ENCODE measurements at regions not wholly inside any gene's neighbourhood (a gene's known extent, or its start where the extent isn't known, plus 50 kb on each side); places are given as distances from the start of the nearest gene placed in this dataset.
"Not testable (repeated sequence)": the region's sequence is repeated elsewhere in the genome, so short reads cannot be mapped to it uniquely, and the experiment has no call there.

GRCh38 chr9:31028137-31028536 lies 1356.3 kb upstream of the ACO1 start:
- DNase-seq (ENCODE audit: low read depth in 2 of 3, low spot score in 2 of 3): no peak

GRCh38 chr9:31030741-31031202 lies 1353.7 kb upstream of the ACO1 start:
- DNase-seq (ENCODE audit: low read depth in 2 of 3, low spot score in 2 of 3): no peak

GRCh38 chr9:31032206-31032605 lies 1352.2 kb upstream of the ACO1 start:
- no peak for DNase-seq (ENCODE audit: low read depth in 2 of 3, low spot score in 2 of 3)

GRCh38 chr9:31034311-31034710 lies 1350.1 kb upstream of the ACO1 start:
- no peak for DNase-seq (ENCODE audit: low read depth in 2 of 3, low spot score in 2 of 3)

GRCh38 chr9:31040564-31040963 lies 1343.9 kb upstream of the ACO1 start:
- DNase-seq (ENCODE audit: low read depth in 2 of 3, low spot score in 2 of 3): no peak

GRCh38 chr9:31045810-31046209 lies 1338.6 kb upstream of the ACO1 start:
- DNase-seq (ENCODE audit: low read depth in 2 of 3, low spot score in 2 of 3): no peak

GRCh38 chr9:31061592-31061991 lies 1322.9 kb upstream of the ACO1 start:
- not testable (repeated sequence) for DNase-seq (ENCODE audit: low read depth in 2 of 3, low spot score in 2 of 3)

- DNase-seq (ENCODE audit: low read depth in 2 of 3, low spot score in 2 of 3): no peak
Measured at GRCh38 chr9:31065691-31066090, 1318.8 kb upstream of the ACO1 start.

- no peak for DNase-seq (ENCODE audit: low read depth in 2 of 3, low spot score in 2 of 3)
Measured at GRCh38 chr9:31067418-31067817, 1317.0 kb upstream of the ACO1 start.

- no peak for DNase-seq (ENCODE audit: low read depth in 2 of 3, low spot score in 2 of 3)
Measured at GRCh38 chr9:31071606-31072286, 1312.7 kb upstream of the ACO1 start.

GRCh38 chr9:31078175-31078574 lies 1306.3 kb upstream of the ACO1 start:
- DNase-seq (ENCODE audit: low read depth in 2 of 3, low spot score in 2 of 3): no peak

- no peak for DNase-seq (ENCODE audit: low read depth in 2 of 3, low spot score in 2 of 3)
Measured at GRCh38 chr9:31084350-31084749, 1300.1 kb upstream of the ACO1 start.

GRCh38 chr9:31089549-31090221 lies 1294.8 kb upstream of the ACO1 start:
- DNase-seq (ENCODE audit: low read depth in 2 of 3, low spot score in 2 of 3): no peak

GRCh38 chr9:31100311-31100710 lies 1284.1 kb upstream of the ACO1 start:
- DNase-seq (ENCODE audit: low read depth in 2 of 3, low spot score in 2 of 3): no peak

GRCh38 chr9:31103836-31104235 lies 1280.6 kb upstream of the ACO1 start:
- no peak for DNase-seq (ENCODE audit: low read depth in 2 of 3, low spot score in 2 of 3)

- DNase-seq (ENCODE audit: low read depth in 2 of 3, low spot score in 2 of 3): no peak
Measured at GRCh38 chr9:31104249-31104648, 1280.2 kb upstream of the ACO1 start.

GRCh38 chr9:31112491-31112890 lies 1272.0 kb upstream of the ACO1 start:
- no peak for DNase-seq (ENCODE audit: low read depth in 2 of 3, low spot score in 2 of 3)

- DNase-seq (ENCODE audit: low read depth in 2 of 3, low spot score in 2 of 3): no peak
Measured at GRCh38 chr9:31114346-31114745, 1270.1 kb upstream of the ACO1 start.

GRCh38 chr9:31119890-31120454 lies 1264.5 kb upstream of the ACO1 start:
- peak; percentile 11 to 56 (median 17) for DNase-seq (ENCODE audit: low read depth in 2 of 3, low spot score in 2 of 3)

GRCh38 chr9:31124389-31124788 lies 1260.1 kb upstream of the ACO1 start:
- DNase-seq (ENCODE audit: low read depth in 2 of 3, low spot score in 2 of 3): no peak

GRCh38 chr9:31135567-31135966 lies 1248.9 kb upstream of the ACO1 start:
- DNase-seq (ENCODE audit: low read depth in 2 of 3, low spot score in 2 of 3): no peak

- no peak for DNase-seq (ENCODE audit: low read depth in 2 of 3, low spot score in 2 of 3)
Measured at GRCh38 chr9:31136524-31136923, 1247.9 kb upstream of the ACO1 start.

All from hematopoietic multipotent progenitor cell (in vitro differentiated cells).